GM18868 (cell line): ENCODE measurements at regions not wholly inside any gene's neighbourhood (a gene's known extent, or its start where the extent isn't known, plus 50 kb on each side); places are given as distances from the start of the nearest gene placed in this dataset.
"Not testable (repeated sequence)": the region's sequence is repeated elsewhere in the genome, so short reads cannot be mapped to it uniquely, and the experiment has no call there.

Experiments used
- ATAC-seq: cut with Tn5 transposase; IDR thresholded peaks from one replicate; pipeline ENCODE4 v1.9.1; 2021; ENCODE audit warnings: mild to moderate bottlenecking, moderate library complexity; ENCODE audit not compliant: unreplicated experiment

- ATAC-seq, result no peak
Observed at GRCh38 chr4:72797486-72797885, 228.5 kb upstream of the ADAMTS3 start.

- ATAC-seq, result no peak
Observed at GRCh38 chr4:72791054-72791453, 222.0 kb upstream of the ADAMTS3 start.

- ATAC-seq, result no peak
Observed at GRCh38 chr4:72786401-72786990, 217.5 kb upstream of the ADAMTS3 start.

- ATAC-seq, result no peak
Observed at GRCh38 chr4:72779241-72779640, 210.2 kb upstream of the ADAMTS3 start.

GRCh38 chr4:72777436-72777835 lies 208.4 kb upstream of the ADAMTS3 start:
- no peak for ATAC-seq

- ATAC-seq, result no peak
Observed at GRCh38 chr4:72770708-72771107, 201.7 kb upstream of the ADAMTS3 start.

GRCh38 chr4:72768364-72768763 lies 199.3 kb upstream of the ADAMTS3 start:
- ATAC-seq, result no peak

- ATAC-seq, result no peak
Observed at GRCh38 chr4:72767618-72768302, 198.7 kb upstream of the ADAMTS3 start.

- ATAC-seq, result not testable (repeated sequence)
Observed at GRCh38 chr4:72765788-72766187, 196.8 kb upstream of the ADAMTS3 start.

GRCh38 chr4:72761368-72762038 lies 192.5 kb upstream of the ADAMTS3 start:
- no peak for ATAC-seq

GRCh38 chr4:72753414-72753813 lies 184.4 kb upstream of the ADAMTS3 start:
- ATAC-seq, result not testable (repeated sequence)

- ATAC-seq, result no peak
Observed at GRCh38 chr4:72744103-72744725, 175.2 kb upstream of the ADAMTS3 start.

GRCh38 chr4:72743078-72743477 lies 174.1 kb upstream of the ADAMTS3 start:
- ATAC-seq, result no peak

- ATAC-seq, result no peak
Observed at GRCh38 chr4:72715299-72715698, 146.3 kb upstream of the ADAMTS3 start.

GRCh38 chr4:72714482-72715279 lies 145.7 kb upstream of the ADAMTS3 start:
- no peak for ATAC-seq

GRCh38 chr4:72712997-72713396 lies 144.0 kb upstream of the ADAMTS3 start:
- ATAC-seq, result no peak

GRCh38 chr4:72709475-72709874 lies 140.5 kb upstream of the ADAMTS3 start:
- ATAC-seq, result no peak

GRCh38 chr4:72706684-72707083 lies 137.7 kb upstream of the ADAMTS3 start:
- ATAC-seq, result no peak

- ATAC-seq, result not testable (repeated sequence)
Observed at GRCh38 chr4:72704925-72705640, 136.1 kb upstream of the ADAMTS3 start.

- ATAC-seq, result no peak
Observed at GRCh38 chr4:72702948-72703347, 133.9 kb upstream of the ADAMTS3 start.
